HUES48 (cell line): ENCODE measurements at regions not wholly inside any gene's neighbourhood (a gene's known extent, or its start where the extent isn't known, plus 50 kb on each side); places are given as distances from the start of the nearest gene placed in this dataset.

Experiments used
- H3K27ac ChIP-seq: one replicate; pipeline ENCODE4 v1.7.0; 2013; ENCODE audit warnings: low read depth, low read length, inconsistent platforms
- H3K27me3 ChIP-seq: 2 replicates; pipeline ENCODE4 v1.6.1; 2013; ENCODE audit warnings: mild to moderate bottlenecking, low read length; ENCODE audit not compliant: control insufficient read depth, insufficient read depth
- H3K36me3 ChIP-seq: 2 replicates; pipeline ENCODE4 v1.6.1; 2013; ENCODE audit warnings: low read length; ENCODE audit not compliant: control insufficient read depth, insufficient read depth
- H3K4me1 ChIP-seq: 2 replicates; pipeline ENCODE4 v1.6.1; 2013; ENCODE audit warnings: mild to moderate bottlenecking, low read length; ENCODE audit not compliant: control insufficient read depth, insufficient read depth
- H3K4me3 ChIP-seq: 2 replicates; pipeline ENCODE4 v1.5.1; 2013; ENCODE audit warnings: mild to moderate bottlenecking, low read depth, low read length
- H3K9ac ChIP-seq: 2 replicates; pipeline ENCODE4 v1.6.1; 2013; ENCODE audit warnings: mild to moderate bottlenecking, low read depth, low read length, moderate library complexity
- H3K9me3 ChIP-seq: 2 replicates; pipeline ENCODE4 v1.6.1; 2013; ENCODE audit warnings: low read length; ENCODE audit not compliant: control insufficient read depth, insufficient read depth

DNA sequence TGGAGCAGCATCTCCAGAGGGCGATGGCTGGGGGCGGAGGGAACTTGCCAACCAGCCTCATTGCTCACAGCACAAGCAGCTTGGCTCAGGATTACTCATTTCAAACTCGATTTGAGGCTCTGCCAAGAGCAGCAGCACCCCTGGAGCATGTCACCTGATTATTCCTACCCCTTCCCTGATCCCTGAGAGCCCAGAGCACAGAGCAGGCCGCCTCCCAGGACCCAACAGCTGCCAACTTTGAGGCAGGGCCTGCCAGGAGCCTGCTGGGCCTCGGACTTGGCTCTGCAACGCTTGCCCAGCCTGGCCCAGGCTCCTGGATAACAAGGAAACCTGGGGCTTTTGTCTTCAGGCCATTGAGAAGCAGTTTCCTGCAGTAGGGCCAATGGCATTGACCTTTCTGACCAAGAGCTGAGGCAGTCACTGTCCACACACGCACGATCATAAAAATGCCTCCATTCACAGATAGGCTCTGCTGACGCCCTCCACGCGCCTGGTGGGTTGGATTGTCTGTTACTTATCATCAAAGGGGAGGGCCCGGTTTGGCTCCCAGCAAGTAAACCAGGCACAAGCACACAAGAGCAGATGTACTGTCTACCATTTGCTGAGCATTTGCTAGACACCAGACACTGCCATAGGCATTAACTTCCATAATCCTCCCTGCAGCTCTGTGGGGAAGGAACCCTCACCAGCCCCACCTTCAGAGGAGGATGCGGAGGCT lies 406.6 kb upstream of the EEF2KMT start:
- H3K4me3 ChIP-seq, result no peak overlapping the region
- H3K9ac ChIP-seq, result no peak overlapping the region
- no peaks in the 10 kb centered on the region for H3K36me3 ChIP-seq
- no peaks in the 10 kb centered on the region for H3K4me1 ChIP-seq
- no peaks in the 10 kb centered on the region for H3K27me3 ChIP-seq
- H3K27ac ChIP-seq, result no peak overlapping the region
- peaks cover 3% of the 10 kb centered on the region; the same call in 1 of the 2 replicates for H3K9me3 ChIP-seq

DNA sequence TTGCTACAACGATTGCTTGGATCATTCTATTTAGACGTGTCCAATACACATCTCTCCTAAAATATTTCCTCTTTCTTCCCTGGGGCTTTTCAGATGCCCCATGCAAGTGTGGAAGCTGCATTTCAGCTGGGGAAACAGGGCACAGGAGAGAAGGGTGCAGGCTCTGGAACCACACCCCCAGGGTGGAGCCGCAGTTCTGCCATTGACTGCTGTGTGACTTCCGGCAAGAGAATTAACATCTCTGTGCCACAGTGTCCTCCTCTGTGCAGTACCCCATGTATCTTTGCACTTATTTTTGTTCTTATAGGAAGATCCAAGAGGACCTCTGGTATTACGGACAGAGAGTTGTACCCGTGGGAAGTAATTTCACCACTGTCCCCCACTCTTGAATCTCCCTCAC lies 405.3 kb upstream of the EEF2KMT start:
- H3K27me3 ChIP-seq, result no peaks in the 10 kb centered on the region
- H3K27ac ChIP-seq, result no peak overlapping the region
- H3K9me3 ChIP-seq, result peaks cover 3% of the 10 kb centered on the region; the same call in 1 of the 2 replicates
- H3K9ac ChIP-seq, result no peak overlapping the region
- H3K4me1 ChIP-seq, result no peaks in the 10 kb centered on the region
- H3K4me3 ChIP-seq, result no peak overlapping the region
- H3K36me3 ChIP-seq, result no peaks in the 10 kb centered on the region

DNA sequence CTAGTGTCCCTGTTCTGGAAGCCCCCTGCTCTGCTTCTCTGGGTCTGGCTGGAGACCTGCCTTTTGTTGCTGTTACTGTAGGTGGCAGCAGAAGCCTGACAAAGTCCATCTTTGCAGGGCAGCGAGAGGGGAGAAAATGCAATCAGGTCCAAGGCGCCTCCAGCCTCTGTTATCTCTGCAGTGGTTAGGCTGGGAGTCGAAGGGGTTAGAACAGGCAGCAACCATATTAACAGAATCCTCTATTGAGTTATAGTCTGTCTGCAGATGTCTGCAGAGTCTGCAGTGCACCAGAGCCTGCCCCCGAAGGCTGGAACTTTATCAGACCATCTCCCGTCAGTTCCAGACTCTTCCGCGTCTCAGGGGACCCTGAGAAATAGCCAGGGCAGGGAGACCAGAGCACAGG lies 404.9 kb upstream of the EEF2KMT start:
- no peak overlapping the region for H3K4me3 ChIP-seq
- H3K27ac ChIP-seq, result no peak overlapping the region
- no peaks in the 10 kb centered on the region for H3K4me1 ChIP-seq
- H3K9me3 ChIP-seq, result peaks cover 3% of the 10 kb centered on the region; the same call in 1 of the 2 replicates
- H3K36me3 ChIP-seq, result no peaks in the 10 kb centered on the region
- H3K27me3 ChIP-seq, result no peaks in the 10 kb centered on the region
- no peak overlapping the region for H3K9ac ChIP-seq

DNA sequence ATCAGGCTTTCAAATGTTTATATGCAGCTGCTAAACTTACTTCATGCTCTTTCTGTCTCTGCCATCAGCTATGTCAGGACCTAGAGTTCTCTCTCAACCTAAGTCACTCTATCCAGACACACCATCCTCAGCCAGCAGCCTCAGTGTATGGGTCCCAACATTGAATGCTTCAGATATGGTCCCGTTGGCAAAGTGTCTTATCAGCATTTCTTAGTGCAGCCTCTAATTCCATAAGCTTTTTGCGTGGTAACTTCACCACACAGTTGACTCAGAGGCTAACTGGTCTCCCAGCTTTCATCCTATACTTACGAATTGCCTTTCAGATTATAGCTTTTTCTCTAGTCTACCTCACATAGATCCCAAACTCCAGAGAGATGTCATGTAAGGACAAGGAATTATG lies 402.9 kb upstream of the EEF2KMT start:
- Histone ChIP-seq H3K36me3 (no peaks in the 10 kb centered on the region), H3K27me3 (no peaks in the 10 kb centered on the region), H3K9ac (no peak overlapping the region), H3K27ac (no peak overlapping the region), H3K4me1 (no peaks in the 10 kb centered on the region), H3K9me3 (peaks cover 3% of the 10 kb centered on the region; the same call in 1 of the 2 replicates), H3K4me3 (no peak overlapping the region)

DNA sequence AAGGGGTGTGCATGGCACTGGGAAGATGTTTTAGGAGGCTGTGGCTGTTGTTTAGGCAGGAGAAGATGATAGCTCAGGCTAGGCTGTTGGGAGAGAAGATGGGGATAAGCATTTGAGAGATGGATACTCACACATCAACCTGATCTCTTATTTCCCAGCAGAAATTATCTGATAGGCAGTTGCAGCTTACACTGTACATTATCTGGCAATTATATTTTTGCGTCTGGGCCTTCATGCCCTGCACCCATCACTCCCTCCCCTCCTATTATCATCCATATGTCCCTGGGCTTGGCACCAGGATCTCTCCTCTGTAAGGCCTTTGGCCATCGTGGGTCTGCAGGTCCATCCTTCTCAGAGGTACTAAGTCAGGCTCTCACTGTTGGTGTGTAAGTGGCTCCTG lies 401.0 kb upstream of the EEF2KMT start:
- H3K4me1 ChIP-seq, result no peaks in the 10 kb centered on the region
- H3K9ac ChIP-seq, result no peak overlapping the region
- peaks cover 3% of the 10 kb centered on the region; the same call in 1 of the 2 replicates for H3K9me3 ChIP-seq
- no peaks in the 10 kb centered on the region for H3K27me3 ChIP-seq
- H3K36me3 ChIP-seq, result no peaks in the 10 kb centered on the region
- no peak overlapping the region for H3K27ac ChIP-seq
- H3K4me3 ChIP-seq, result no peak overlapping the region

DNA sequence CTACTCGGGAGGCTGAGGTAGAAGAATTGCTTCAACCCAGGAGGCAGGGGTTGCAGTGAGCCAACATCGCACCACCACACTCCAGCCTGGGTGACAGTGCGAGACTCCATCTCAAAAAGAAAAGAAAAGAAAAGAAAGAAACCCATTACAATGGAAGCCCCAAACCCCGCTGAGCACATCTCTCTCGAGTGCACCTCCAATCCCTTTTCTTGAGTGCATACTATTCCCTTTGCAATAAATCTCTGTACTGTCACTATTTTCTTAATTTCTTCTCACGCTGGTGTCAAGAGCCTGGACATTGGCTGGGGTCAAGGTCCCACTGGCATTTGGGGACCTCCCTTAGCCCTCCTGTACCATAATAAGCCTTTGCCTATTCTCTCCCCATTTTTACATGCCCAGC lies 398.4 kb upstream of the EEF2KMT start:
- no peaks in the 10 kb centered on the region for H3K27me3 ChIP-seq
- peaks cover 3% of the 10 kb centered on the region; the same call in 1 of the 2 replicates for H3K9me3 ChIP-seq
- no peak overlapping the region for H3K27ac ChIP-seq
- H3K4me3 ChIP-seq, result no peak overlapping the region
- H3K36me3 ChIP-seq, result no peaks in the 10 kb centered on the region
- H3K4me1 ChIP-seq, result no peaks in the 10 kb centered on the region
- no peak overlapping the region for H3K9ac ChIP-seq

DNA sequence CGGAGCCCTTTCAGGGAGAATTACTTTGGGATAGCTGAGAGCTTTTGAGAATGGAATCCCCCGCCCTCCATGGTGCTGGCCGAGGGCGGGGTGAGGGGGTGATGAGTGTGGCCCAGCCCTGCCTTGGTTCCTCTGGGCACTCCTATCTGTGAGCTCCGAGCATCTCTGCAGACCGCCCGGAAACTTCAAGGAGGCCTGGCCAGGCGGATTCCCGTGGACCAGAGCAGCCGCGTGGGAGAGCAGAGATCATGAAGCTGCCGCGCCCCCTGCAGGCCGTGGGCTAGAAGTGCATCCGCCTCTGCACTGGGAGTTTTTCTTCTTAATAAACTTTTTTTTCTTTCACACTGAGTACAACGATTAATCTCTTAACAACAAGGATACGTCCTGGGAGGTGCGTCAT lies 392.9 kb upstream of the EEF2KMT start:
- Histone ChIP-seq H3K4me3 (no peak overlapping the region), H3K27me3 (no peaks in the 10 kb centered on the region), H3K9ac (no peak overlapping the region), H3K27ac (no peak overlapping the region), H3K9me3 (no peaks in the 10 kb centered on the region), H3K36me3 (no peaks in the 10 kb centered on the region), H3K4me1 (0 out of 2 replicates have a peak, but pooled peaks cover 3% of the 10 kb centered on the region)

DNA sequence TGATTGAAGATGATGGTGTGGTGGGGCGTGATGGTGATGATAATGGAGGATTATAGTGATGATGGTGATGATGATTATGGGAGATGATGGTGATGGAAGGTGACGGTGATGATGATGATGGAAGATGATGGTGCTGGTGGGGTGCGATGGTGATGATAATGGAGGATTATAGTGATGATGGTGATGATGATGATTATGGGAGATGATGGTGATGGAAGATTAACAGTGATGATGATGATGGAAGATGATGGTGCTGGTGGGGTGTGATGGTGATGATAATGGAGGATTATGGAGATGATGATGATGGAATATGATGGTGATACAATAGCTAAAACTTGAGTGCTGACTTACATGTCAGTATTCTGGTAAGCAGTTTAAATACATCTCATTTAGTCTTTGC lies 391.0 kb upstream of the EEF2KMT start:
- H3K27me3 ChIP-seq, result no peaks in the 10 kb centered on the region
- H3K9ac ChIP-seq, result no peak overlapping the region
- no peaks in the 10 kb centered on the region for H3K9me3 ChIP-seq
- H3K4me1 ChIP-seq, result 0 out of 2 replicates have a peak, but pooled peaks cover 3% of the 10 kb centered on the region
- H3K27ac ChIP-seq, result no peak overlapping the region
- H3K4me3 ChIP-seq, result no peak overlapping the region
- no peaks in the 10 kb centered on the region for H3K36me3 ChIP-seq

DNA sequence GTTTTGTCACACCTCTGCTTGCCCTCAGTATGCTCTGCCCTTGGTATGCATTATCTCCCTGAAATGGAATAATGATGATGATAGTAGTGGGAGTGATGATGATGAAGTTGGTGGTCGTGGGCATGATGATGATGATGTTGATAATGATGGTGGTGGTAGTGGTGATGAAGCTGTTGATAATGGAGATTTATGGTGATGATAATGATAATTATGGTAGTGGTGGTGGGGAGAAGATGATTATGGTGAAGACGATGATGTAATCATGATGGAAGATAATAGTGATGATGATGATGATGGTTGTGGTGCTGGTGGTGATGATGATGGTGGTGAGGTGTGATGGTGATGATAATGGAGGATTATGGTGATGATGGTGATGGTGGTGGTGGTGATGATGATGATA lies 390.1 kb upstream of the EEF2KMT start:
- Histone ChIP-seq H3K9me3 (no peaks in the 10 kb centered on the region), H3K9ac (no peak overlapping the region), H3K27ac (no peak overlapping the region), H3K4me1 (0 out of 2 replicates have a peak, but pooled peaks cover 3% of the 10 kb centered on the region), H3K36me3 (no peaks in the 10 kb centered on the region), H3K4me3 (no peak overlapping the region), H3K27me3 (no peaks in the 10 kb centered on the region)

DNA sequence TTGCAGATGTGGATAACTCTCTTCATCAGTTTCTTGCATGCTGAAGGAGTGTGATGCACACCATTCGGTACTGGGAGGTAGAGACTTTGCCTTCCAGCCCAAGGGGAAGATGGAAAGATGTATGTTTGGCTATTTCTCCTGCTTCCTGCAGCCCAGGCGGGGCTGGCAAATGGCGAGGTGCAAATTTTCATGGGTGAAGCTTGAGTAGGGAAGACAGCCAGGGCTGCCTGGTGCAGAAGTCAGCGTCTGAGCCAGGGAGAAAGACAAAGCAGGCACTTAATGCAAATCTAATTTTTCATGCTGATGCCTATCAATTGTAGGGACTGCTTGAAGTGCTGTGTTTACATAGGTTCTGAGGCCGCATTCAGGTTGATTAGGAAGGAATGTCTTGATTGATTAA lies 384.7 kb upstream of the EEF2KMT start:
- no peaks in the 10 kb centered on the region for H3K36me3 ChIP-seq
- H3K27ac ChIP-seq, result no peak overlapping the region
- no peak overlapping the region for H3K4me3 ChIP-seq
- no peak overlapping the region for H3K9ac ChIP-seq
- peaks cover 18% of the 10 kb centered on the region for H3K4me1 ChIP-seq
- no peaks in the 10 kb centered on the region for H3K9me3 ChIP-seq
- no peaks in the 10 kb centered on the region for H3K27me3 ChIP-seq

DNA sequence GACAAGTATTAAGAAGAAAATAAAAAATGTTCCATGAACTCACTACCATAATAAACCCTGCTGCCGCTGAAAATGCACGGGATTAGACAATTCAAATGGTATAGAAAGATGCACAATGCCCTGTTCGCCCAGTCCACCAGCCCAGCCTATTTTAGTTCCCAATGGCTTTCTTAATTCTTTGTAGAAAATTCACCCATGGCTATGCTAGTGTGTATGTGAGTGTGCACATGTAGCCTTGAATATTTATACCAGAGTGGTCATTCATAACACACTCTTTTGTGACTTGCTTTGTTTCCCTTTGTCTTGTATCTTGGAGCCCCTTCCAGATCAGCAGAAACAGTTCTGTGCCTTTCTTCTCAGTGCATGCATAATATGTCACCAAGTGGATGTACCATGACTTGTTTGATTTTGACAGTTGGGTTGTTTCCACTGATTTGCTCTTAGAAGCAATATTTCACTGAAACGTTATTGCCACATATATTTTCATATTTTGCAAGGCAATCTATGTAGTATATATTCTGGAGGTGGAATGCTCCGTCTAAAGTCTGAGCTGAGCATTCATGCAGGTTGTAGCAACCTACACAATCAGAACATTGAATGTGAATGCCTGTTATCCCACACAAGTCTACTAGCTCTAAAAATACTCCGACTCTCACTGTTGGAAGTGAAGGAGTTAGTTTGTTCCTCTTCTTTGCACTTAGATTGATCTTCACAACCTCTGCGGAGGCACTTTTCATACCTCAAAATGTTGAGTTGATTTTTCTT lies 383.0 kb upstream of the EEF2KMT start:
- no peaks in the 10 kb centered on the region for H3K9me3 ChIP-seq
- H3K4me1 ChIP-seq, result peaks cover 18% of the 10 kb centered on the region
- no peak overlapping the region for H3K4me3 ChIP-seq
- no peak overlapping the region for H3K9ac ChIP-seq
- H3K36me3 ChIP-seq, result no peaks in the 10 kb centered on the region
- no peak overlapping the region for H3K27ac ChIP-seq
- no peaks in the 10 kb centered on the region for H3K27me3 ChIP-seq
